ENCODE measurements at regions not wholly inside any gene's neighbourhood (a gene's known extent, or its start where the extent isn't known, plus 50 kb on each side); places are given as distances from the start of the nearest gene placed in this dataset.
"Not testable (repeated sequence)": the region's sequence is repeated elsewhere in the genome, so short reads cannot be mapped to it uniquely, and the experiment has no call there.

- Histone ChIP-seq H3K4me1 (replicated peaks in 1 of 2) (no peaks in the 10 kb centered on the region), H3K27ac (no peak overlapping the region), H3K4me3 (no peak overlapping the region)
- WGBS, 10 experiments, result 0 to 100% (median 79%) methylated on average over 1 of the region's 1 CpG
- ATAC-seq (replicated peaks in 6 of 8), result no peak
- in situ Hi-C loops (cut with MboI; ENCODE audit: low pct_unique_long_range_greater_than_20kb in 2 of 9, low sequenced_read_pairs in 9 of 9, unreplicated experiment in 9 of 9), result no loop called here
These were observed 128.9 kb downstream of the TMEM200A start for GRCh38 chr6:130494729-130495128.

- Histone ChIP-seq H3K27ac (no peak overlapping the region), H3K4me1 (replicated peaks in 1 of 2) (peaks cover 3 to 12% of the 10 kb centered on the region in 2 donors), H3K4me3 (no peak overlapping the region)
- in situ Hi-C loops (cut with MboI; ENCODE audit: low pct_unique_long_range_greater_than_20kb in 2 of 9, low sequenced_read_pairs in 9 of 9, unreplicated experiment in 9 of 9), result no loop called here
- peak in 4 of 8 experiments; percentile 32 to 95 (median 67) for ATAC-seq (replicated peaks in 6 of 8)
- WGBS, 10 experiments, result 4 to 100% (median 85%) methylated on average over 1 to 6 of the region's 6 CpGs; no CpG with 5 or more reads in 3 of the 10 experiments
These were observed 134.9 kb downstream of the TMEM200A start for GRCh38 chr6:130500693-130501092.

- in situ Hi-C loops (cut with MboI; ENCODE audit: low pct_unique_long_range_greater_than_20kb in 2 of 9, low sequenced_read_pairs in 9 of 9, unreplicated experiment in 9 of 9), result no loop called here
- no peak overlapping the region for H3K4me3 ChIP-seq
- peaks cover 3 to 12% of the 10 kb centered on the region in 2 donors for H3K4me1 ChIP-seq (replicated peaks in 1 of 2)
- peak in 5 of 8 experiments; percentile 40 to 79 (median 73) for ATAC-seq (replicated peaks in 6 of 8)
- H3K27ac ChIP-seq, result no peak overlapping the region
These were observed 137.3 kb downstream of the TMEM200A start for GRCh38 chr6:130503146-130503545.

- WGBS, 10 experiments, result 18 to 79% (median 64%) methylated on average over 2 to 4 of the region's 4 CpGs
- Histone ChIP-seq H3K27ac (no peak overlapping the region), H3K4me3 (no peak overlapping the region), H3K4me1 (replicated peaks in 1 of 2) (peaks cover 3 to 12% of the 10 kb centered on the region in 2 donors)
- no peak for ATAC-seq (replicated peaks in 6 of 8)
- in situ Hi-C loops (cut with MboI; ENCODE audit: low pct_unique_long_range_greater_than_20kb in 2 of 9, low sequenced_read_pairs in 9 of 9, unreplicated experiment in 9 of 9), result no loop called here
These were observed 140.2 kb downstream of the TMEM200A start for GRCh38 chr6:130505808-130506598.

- 0 to 87% (median 49%) methylated on average over 1 to 5 of the region's 5 CpGs; no CpG with 5 or more reads in 1 of the 10 experiments for WGBS, 10 experiments
These were observed 141.3 kb downstream of the TMEM200A start for GRCh38 chr6:130507005-130507665.

GRCh38 chr6:130507666-130508028 lies 141.8 kb downstream of the TMEM200A start:
- peaks cover 3 to 9% of the 10 kb centered on the region in 2 donors for H3K4me1 ChIP-seq (replicated peaks in 1 of 2)
- 7 to 100% (median 67%) methylated on average over 1 to 4 of the region's 4 CpGs for WGBS, 10 experiments
- in situ Hi-C loops (cut with MboI; ENCODE audit: low pct_unique_long_range_greater_than_20kb in 2 of 9, low sequenced_read_pairs in 9 of 9, unreplicated experiment in 9 of 9), result no loop called here
- no peak overlapping the region for H3K4me3 ChIP-seq
- ATAC-seq (replicated peaks in 6 of 8), result no peak
- H3K27ac ChIP-seq, result no peak overlapping the region

More at GRCh38 chr6:130507005-130507665, 141.3 kb downstream of the TMEM200A start:
- ATAC-seq (replicated peaks in 6 of 8); in situ Hi-C loops (cut with MboI; ENCODE audit: low pct_unique_long_range_greater_than_20kb in 2 of 9, low sequenced_read_pairs in 9 of 9, unreplicated experiment in 9 of 9); H3K27ac ChIP-seq; H3K4me3 ChIP-seq: not testable (repeated sequence)
- peaks cover 3 to 12% of the 10 kb centered on the region in 2 donors for H3K4me1 ChIP-seq (replicated peaks in 1 of 2)

- no peak overlapping the region for H3K4me3 ChIP-seq
- 0 to 100% (median 71%) methylated on average over 1 to 3 of the region's 3 CpGs; no CpG with 5 or more reads in 1 of the 10 experiments for WGBS, 10 experiments
- no peaks in the 10 kb centered on the region for H3K4me1 ChIP-seq (replicated peaks in 1 of 2)
- H3K27ac ChIP-seq, result no peak overlapping the region
- peak in 2 of 8 experiments; percentile 15 to 93 for ATAC-seq (replicated peaks in 6 of 8)
- in situ Hi-C loops (cut with MboI; ENCODE audit: low pct_unique_long_range_greater_than_20kb in 2 of 9, low sequenced_read_pairs in 9 of 9, unreplicated experiment in 9 of 9), result no loop called here
These were observed 148.0 kb downstream of the TMEM200A start for GRCh38 chr6:130513770-130514169.

- Histone ChIP-seq H3K27ac (no peak overlapping the region), H3K4me1 (replicated peaks in 1 of 2) (no peaks in the 10 kb centered on the region), H3K4me3 (no peak overlapping the region)
- ATAC-seq (replicated peaks in 6 of 8), result no peak
- in situ Hi-C loops (cut with MboI; ENCODE audit: low pct_unique_long_range_greater_than_20kb in 2 of 9, low sequenced_read_pairs in 9 of 9, unreplicated experiment in 9 of 9), result no loop called here
- WGBS, 10 experiments, result 63 to 100% (median 81%) methylated on average over 1 to 3 of the region's 3 CpGs
These were observed 148.9 kb downstream of the TMEM200A start for GRCh38 chr6:130514712-130515111.

- ATAC-seq (replicated peaks in 6 of 8), result no peak
- Histone ChIP-seq H3K27ac (no peak overlapping the region), H3K4me1 (replicated peaks in 1 of 2) (no peaks in the 10 kb centered on the region), H3K4me3 (no peak overlapping the region)
- 86 to 100% (median 92%) methylated on average over 1 to 4 of the region's 4 CpGs; no CpG with 5 or more reads in 5 of the 10 experiments for WGBS, 10 experiments
- in situ Hi-C loops (cut with MboI; ENCODE audit: low pct_unique_long_range_greater_than_20kb in 2 of 9, low sequenced_read_pairs in 9 of 9, unreplicated experiment in 9 of 9), result no loop called here
These were observed 149.5 kb downstream of the TMEM200A start for GRCh38 chr6:130515306-130515705.

- in situ Hi-C loops (cut with MboI; ENCODE audit: low pct_unique_long_range_greater_than_20kb in 2 of 9, low sequenced_read_pairs in 9 of 9, unreplicated experiment in 9 of 9), result no loop called here
- H3K4me1 ChIP-seq (replicated peaks in 1 of 2), result no peaks in the 10 kb centered on the region
- WGBS, 10 experiments, result 69 to 100% (median 91%) methylated on average over 1 to 4 of the region's 4 CpGs
- H3K4me3 ChIP-seq, result no peak overlapping the region
- no peak overlapping the region for H3K27ac ChIP-seq
- no peak for ATAC-seq (replicated peaks in 6 of 8)
These were observed 150.8 kb downstream of the TMEM200A start for GRCh38 chr6:130516604-130517003.

- ATAC-seq (replicated peaks in 6 of 8), result no peak
- 20 to 100% (median 74%) methylated on average over 1 to 3 of the region's 3 CpGs; no CpG with 5 or more reads in 1 of the 10 experiments for WGBS, 10 experiments
- no peak overlapping the region for H3K27ac ChIP-seq
- H3K4me1 ChIP-seq (replicated peaks in 1 of 2), result no peaks in the 10 kb centered on the region
- in situ Hi-C loops (cut with MboI; ENCODE audit: low pct_unique_long_range_greater_than_20kb in 2 of 9, low sequenced_read_pairs in 9 of 9, unreplicated experiment in 9 of 9), result no loop called here
- H3K4me3 ChIP-seq, result no peak overlapping the region
These were observed 151.7 kb downstream of the TMEM200A start for GRCh38 chr6:130517444-130517931.

GRCh38 chr6:130518588-130518987 lies 152.8 kb downstream of the TMEM200A start:
- ATAC-seq (replicated peaks in 6 of 8), result no peak
- H3K27ac ChIP-seq, result no peak overlapping the region
- in situ Hi-C loops (cut with MboI; ENCODE audit: low pct_unique_long_range_greater_than_20kb in 2 of 9, low sequenced_read_pairs in 9 of 9, unreplicated experiment in 9 of 9), result no loop called here

GRCh38 chr6:130520221-130520620 lies 154.4 kb downstream of the TMEM200A start:
- in situ Hi-C loops (cut with MboI; ENCODE audit: low pct_unique_long_range_greater_than_20kb in 2 of 9, low sequenced_read_pairs in 9 of 9, unreplicated experiment in 9 of 9), result no loop called here

More at GRCh38 chr6:130518588-130518987, 152.8 kb downstream of the TMEM200A start:
- H3K4me1 ChIP-seq (replicated peaks in 1 of 2), result no peaks in the 10 kb centered on the region
- H3K4me3 ChIP-seq, result no peak overlapping the region

More at GRCh38 chr6:130520221-130520620, 154.4 kb downstream of the TMEM200A start:
- Histone ChIP-seq H3K4me3 (no peak overlapping the region), H3K4me1 (replicated peaks in 1 of 2) (no peaks in the 10 kb centered on the region), H3K27ac (no peak overlapping the region)
- WGBS, 10 experiments, result 0 to 80% (median 53%) methylated on average over 1 to 3 of the region's 3 CpGs; no CpG with 5 or more reads in 2 of the 10 experiments
- ATAC-seq (replicated peaks in 6 of 8), result peak in 2 of 8 experiments; percentile 50 to 64
